K562 (cell line): ENCODE measurements at regions not wholly inside any gene's neighbourhood (a gene's known extent, or its start where the extent isn't known, plus 50 kb on each side); places are given as distances from the start of the nearest gene placed in this dataset.

Source experiments
- ATAC-seq: fragments of 200-7000 bp; cut with Tn5 transposase; 3 replicates; pipeline ENCODE4 v1.9.1; 2020; ENCODE audit warnings: moderate library complexity
- BruUV-seq: library from RNA; stranded (reverse); fragments of 400-500 nt; replicated peaks from 2 replicates; lab custom pipeline; 2021; lab: Mats Ljungman, UMichigan
- CTCF ChIA-PET: fragments of 300-600 bp; formaldehyde crosslinking; extraction: SDS; loops from one replicate; lab custom pipeline; 2021; ENCODE audit warnings: low intra/inter-chr PET ratio; lab: Yijun Ruan, JAX
- POLR2A ChIA-PET: fragments of 300-600, 350-650 bp; sonication (Branson Sonifier 250); formaldehyde crosslinking; extraction: SDS; loops from one replicate; lab custom pipeline; 2021; ENCODE audit warnings: antibody characterized with exemption, inconsistent platforms; lab: Yijun Ruan, JAX
- DNase-seq, 4 experiments: peaks; one replicate each; pipeline versions ENCODE4 v3.0.0 to v3.0.0-alpha.2; 2011 to 2018; ENCODE audit warnings: low spot score in 3 of 4, mixed read lengths in 3 of 4; ENCODE audit errors: extremely low read depth in 1 of 4
- FAIRE-seq: peaks from 2 replicates; lab custom pipeline; 2011; peaks lifted over from hg19 to GRCh38; lab: Jason Lieb, UNC
- H2AFZ ChIP-seq: 2 replicates; pipeline ENCODE4 v1.6.0; 2011; ENCODE audit warnings: low read depth, low read length, control low read depth, inconsistent platforms
- H3K27ac ChIP-seq: fragments of 200-600 bp; 3 replicates; pipeline ENCODE4 v1.8.0; 2011; ENCODE audit warnings: low read depth, mild to moderate bottlenecking, control low read depth, inconsistent platforms, low read length, moderate library complexity, mixed read lengths; ENCODE audit errors: extremely low read depth
- H3K27me3 ChIP-seq, 2 experiments: fragments of 300-600 bp in 1 of 2; 2 replicates in 1 of 2; 3 replicates in 1 of 2; pipeline versions ENCODE4 v1.6.0 to v1.8.0; 2011; ENCODE audit warnings: inconsistent platforms in 2 of 2, low read length in 2 of 2, mild to moderate bottlenecking in 1 of 2, mixed read lengths in 1 of 2, moderate library complexity in 1 of 2; ENCODE audit not compliant: control insufficient read depth in 2 of 2, insufficient read depth in 2 of 2
- H3K36me3 ChIP-seq: fragments of 300-600 bp; 3 replicates; pipeline ENCODE4 v1.8.0; 2011; ENCODE audit warnings: mild to moderate bottlenecking, low read length, inconsistent platforms; ENCODE audit not compliant: control insufficient read depth, insufficient read depth
- H3K4me1 ChIP-seq, 2 experiments: fragments of 200-600 bp in 1 of 2; replicated peaks in 1 of 2; 2 replicates in 1 of 2; 3 replicates in 1 of 2; pipeline versions ENCODE4 v1.5.1 to v1.8.0; 2011; ENCODE audit warnings: inconsistent platforms in 2 of 2, low read length in 2 of 2, mild to moderate bottlenecking in 1 of 2, mixed read lengths in 1 of 2, moderate library complexity in 1 of 2; ENCODE audit not compliant: control insufficient read depth in 2 of 2, insufficient read depth in 2 of 2
- H3K4me2 ChIP-seq: 2 replicates; pipeline ENCODE4 v1.6.1; 2011; ENCODE audit warnings: low read length, control low read depth, inconsistent platforms, mixed read lengths; ENCODE audit not compliant: insufficient read depth
- H3K4me3 ChIP-seq: fragments of 200-600 bp; sonication (generic), shearing (Covaris generic); 2 replicates; pipeline ENCODE4 v1.5.1; 2016; ENCODE audit warnings: control low read depth, inconsistent platforms
- H3K79me2 ChIP-seq: fragments of 200-600 bp; 3 replicates; pipeline ENCODE4 v1.8.0; 2011; ENCODE audit warnings: low read length, inconsistent platforms; ENCODE audit not compliant: control insufficient read depth, insufficient read depth
- H3K9ac ChIP-seq, 2 experiments: 2 replicates each; pipeline versions ENCODE4 v1.6.0 to v1.6.1; 2011; ENCODE audit warnings: low read depth in 2 of 2, low read length in 2 of 2, control low read depth in 1 of 2, inconsistent platforms in 1 of 2, mild to moderate bottlenecking in 1 of 2, mixed read lengths in 1 of 2; ENCODE audit not compliant: insufficient read depth in 1 of 2
- H3K9me1 ChIP-seq: one replicate; pipeline ENCODE4 v1.6.0; 2011; ENCODE audit warnings: inconsistent platforms, mild to moderate bottlenecking, low read length, moderate library complexity; ENCODE audit not compliant: control insufficient read depth, insufficient read depth
- H3K9me3 ChIP-seq: replicated peaks from 2 replicates; pipeline ENCODE4 v1.5.1; 2011; ENCODE audit warnings: low read depth, low read length, inconsistent platforms; ENCODE audit not compliant: control insufficient read depth, insufficient read depth
- H4K20me1 ChIP-seq: replicated peaks from 2 replicates; pipeline ENCODE4 v1.6.1; 2011; ENCODE audit warnings: low read length, inconsistent platforms, mixed read lengths; ENCODE audit not compliant: control insufficient read depth, insufficient read depth
- EGR1 ChIP-seq: fragments of 450-650 bp; conservative IDR thresholded peaks from 2 replicates; pipeline ENCODE4 v1.6.1; 2017; ENCODE audit warnings: mild to moderate bottlenecking
- ETV5 ChIP-seq: sonication (generic); formaldehyde crosslinking; IDR thresholded peaks from 2 replicates; pipeline ENCODE4 v1.4.0; 2020; ENCODE audit warnings: low read depth, mild to moderate bottlenecking, missing genetic modification reagents
- HMG20A ChIP-seq: fragments of 450-650 bp; formaldehyde crosslinking; conservative IDR thresholded peaks from 2 replicates; pipeline ENCODE4 v1.4.0; 2020; ENCODE audit warnings: mild to moderate bottlenecking, mixed read lengths
- KAT8 ChIP-seq: fragments of 450-650 bp; IDR thresholded peaks from 2 replicates; pipeline ENCODE4 v1.6.1; 2016; ENCODE audit warnings: low read depth, mild to moderate bottlenecking
- NCOA2 ChIP-seq, 2 experiments: fragments of 450-650 bp; IDR thresholded peaks; 2 replicates each; pipeline ENCODE4 v1.6.1; 2018; ENCODE audit warnings: mild to moderate bottlenecking in 2 of 2, moderate library complexity in 1 of 2; ENCODE audit not compliant: partially characterized antibody in 2 of 2
- NR2C2 ChIP-seq, 2 experiments: fragments of 200-800 bp in 1 of 2; sonication (Bioruptor generic) in 1 of 2; sonication (generic) in 1 of 2; formaldehyde crosslinking in 1 of 2; IDR thresholded peaks; 2 replicates each; pipeline versions ENCODE4 v1.6.1 to v1.8.0; 2016 to 2022; ENCODE audit warnings: mild to moderate bottlenecking in 1 of 2, missing compliant biosample characterization in 1 of 2, missing genetic modification characterization in 1 of 2, missing genetic modification reagents in 1 of 2
- POU5F1 ChIP-seq: fragments of 150-350 bp; IDR thresholded peaks from 2 replicates; pipeline ENCODE4 v1.6.1; 2014; ENCODE audit warnings: borderline replicate concordance, low read length, low read depth, mild to moderate bottlenecking; ENCODE audit not compliant: partially characterized antibody
- PTTG1 ChIP-seq: fragments of 450-650 bp; IDR thresholded peaks from 2 replicates; pipeline ENCODE4 v1.6.1; 2016; ENCODE audit warnings: low read depth, mild to moderate bottlenecking, missing genetic modification characterization, missing compliant biosample characterization
- RCOR1 ChIP-seq, 2 experiments: IDR thresholded peaks; 2 replicates each; pipeline ENCODE4 v1.6.1; 2012; ENCODE audit warnings: low read depth in 2 of 2, low read length in 2 of 2, borderline replicate concordance in 1 of 2, improper control_type of control experiment in 1 of 2
- SRSF1 ChIP-seq: fragments of 200-400 bp; formaldehyde crosslinking; IDR thresholded peaks from 2 replicates; pipeline ENCODE4 v1.6.1; 2017; ENCODE audit warnings: mild to moderate bottlenecking, low read depth, low read length, moderate library complexity
- TAF15 ChIP-seq: fragments of 200-400 bp; formaldehyde crosslinking; IDR thresholded peaks from 2 replicates; pipeline ENCODE4 v1.6.1; 2017; ENCODE audit warnings: mild to moderate bottlenecking, low read depth, low read length, moderate library complexity
- ZNF175 ChIP-seq: fragments of 200-800 bp; sonication (Bioruptor generic); IDR thresholded peaks from 2 replicates; pipeline ENCODE4 v1.6.1; 2016; ENCODE audit warnings: low read depth, mild to moderate bottlenecking, missing genetic modification characterization, missing compliant biosample characterization
- ZNF316 ChIP-seq: fragments of 450-650 bp; IDR thresholded peaks from 2 replicates; pipeline ENCODE4 v1.6.1; 2016
- WGBS: fragments of 100-300 bp; shearing (Covaris generic); methylation state at CpG from one replicate; pipeline ENCODE4 v1.1.6; 2016; ENCODE audit warnings: low coverage, mixed read lengths; ENCODE audit not compliant: insufficient coverage; ENCODE audit errors: missing lambda C conversion rate; 5-methylcytosine and 5-hydroxymethylcytosine counted together
- in situ Hi-C: fragments of 300-500 bp; cut with MboI; formaldehyde crosslinking; loops from 4 replicates; pipeline ENCODE4 v1.15.0; 2018; ENCODE audit warnings: inconsistent platforms, mixed read lengths
- intact Hi-C: fragments of 100-400 bp; cut with micrococcal nuclease; formaldehyde crosslinking; loops from 2 replicates; pipeline ENCODE4 v1.14.2; 2022
- TF ChIP-seq, protein P1 (sequence below): IDR thresholded peaks from 3 replicates; pipeline ENCODE4 v1.6.1; 2011; ENCODE audit warnings: borderline replicate concordance, mild to moderate bottlenecking; ENCODE audit not compliant: insufficient read length, insufficient read depth
- TF ChIP-seq, protein P2 (sequence below): fragments of 450-650 bp; formaldehyde crosslinking; IDR thresholded peaks from 2 replicates; pipeline ENCODE4 v1.4.0; 2022; ENCODE audit warnings: mild to moderate bottlenecking, moderate library complexity
- TF ChIP-seq, protein P3 (sequence below): fragments of 450-650 bp; IDR thresholded peaks from 2 replicates; pipeline ENCODE4 v1.6.1; 2016; ENCODE audit warnings: low read depth, mild to moderate bottlenecking, moderate library complexity

DNA sequence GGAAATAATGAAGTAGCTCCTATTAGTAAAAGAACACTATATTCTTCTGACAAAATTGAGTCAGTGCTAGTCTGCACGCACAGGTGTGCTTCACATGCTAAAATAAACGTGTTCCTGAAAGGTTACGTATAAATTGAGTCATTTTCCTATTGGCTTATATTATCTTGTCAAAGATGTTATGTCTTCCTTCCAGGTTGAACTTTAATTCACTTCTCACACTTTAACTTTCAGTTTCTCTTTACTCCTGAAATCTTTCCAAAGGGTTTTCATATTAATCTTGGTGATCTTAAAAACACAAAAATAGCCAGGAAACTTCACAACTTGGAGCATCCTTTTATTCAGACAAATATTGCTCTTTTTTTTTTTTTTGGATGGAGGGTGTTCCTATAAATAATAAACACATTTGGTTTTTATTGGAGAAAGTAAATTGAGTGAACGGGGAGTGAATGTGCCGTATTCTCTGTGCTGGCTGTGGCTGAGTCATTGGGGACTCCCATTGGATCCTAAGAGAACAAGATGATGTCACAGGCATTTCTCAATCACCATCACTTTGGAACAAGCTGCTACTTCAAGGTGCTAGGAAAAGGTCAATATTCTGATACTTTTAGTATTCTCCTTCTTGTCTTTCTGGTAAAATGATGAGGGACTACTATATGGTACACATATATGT, 150.2 kb upstream of the SPATS2L start (continued):
- TF ChIP-seq ZNF175 (CRISPR knock-in tag) = no peak

DNA sequence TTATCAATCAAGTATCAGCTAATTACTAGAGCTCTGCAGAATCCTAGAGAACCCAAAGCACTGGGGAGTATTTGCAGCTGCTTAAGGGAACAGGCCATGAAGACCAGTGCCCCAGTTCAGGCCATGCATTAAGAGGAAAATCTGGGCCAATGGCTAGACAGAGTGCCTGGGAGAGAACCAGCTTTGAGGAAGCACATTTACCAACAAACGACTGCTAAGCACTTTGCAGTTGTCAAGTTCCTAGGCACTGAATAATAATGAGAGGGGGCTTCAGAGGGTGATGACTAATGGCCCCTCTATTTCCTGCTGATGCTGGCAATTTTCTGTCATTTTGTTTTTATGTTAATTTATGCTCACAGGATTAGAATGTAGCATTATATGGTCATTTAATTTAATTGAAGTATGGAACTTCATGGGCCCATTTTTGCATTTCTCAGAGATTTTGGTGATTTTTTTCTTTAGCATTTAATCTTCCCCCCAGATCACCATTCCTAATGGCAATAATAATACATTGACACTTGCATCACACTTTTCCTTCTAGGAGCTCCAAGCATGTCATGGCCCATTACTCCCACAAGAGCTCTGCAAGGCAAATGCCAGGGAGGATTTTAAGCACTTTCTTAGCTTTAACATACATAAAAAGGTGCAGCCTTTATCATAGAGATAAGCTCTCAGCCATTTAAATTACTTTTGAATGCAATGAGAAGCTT, 147.7 kb upstream of the SPATS2L start:
- H3K4me1 ChIP-seq = peaks cover 0 to 7% of the 10 kb centered on the region in 2 experiments; a peak in 1 of 5 replicates
- intact Hi-C loops (no loop called here), in situ Hi-C loops (no loop called here)
- no peaks in the 10 kb centered on the region for H3K79me2 ChIP-seq
- H3K4me3 ChIP-seq = no peak overlapping the region
- no peak overlapping the region for H3K9ac ChIP-seq
- DNase-seq = no peak
- POLR2A ChIA-PET = no interaction called here
- H3K4me2 ChIP-seq = no peak overlapping the region
- no peaks in the 10 kb centered on the region for H3K9me1 ChIP-seq
- H2AFZ ChIP-seq = no peak overlapping the region
- WGBS = 38% methylated on average over 1 of the region's 1 CpG
- FAIRE-seq = no peak
- no TSS peak for BruUV-seq
- H3K27ac ChIP-seq = no peak overlapping the region
- no peaks in the 10 kb centered on the region for H4K20me1 ChIP-seq
- H3K36me3 ChIP-seq = no peaks in the 10 kb centered on the region
- no peak for ATAC-seq
- H3K9me3 ChIP-seq = no peaks in the 10 kb centered on the region
- CTCF ChIA-PET = no interaction called here
- no peaks in the 10 kb centered on the region for H3K27me3 ChIP-seq
- no peak for TF ChIP-seq HMG20A (CRISPR knock-in tag)
- TF ChIP-seq, protein P1, sequence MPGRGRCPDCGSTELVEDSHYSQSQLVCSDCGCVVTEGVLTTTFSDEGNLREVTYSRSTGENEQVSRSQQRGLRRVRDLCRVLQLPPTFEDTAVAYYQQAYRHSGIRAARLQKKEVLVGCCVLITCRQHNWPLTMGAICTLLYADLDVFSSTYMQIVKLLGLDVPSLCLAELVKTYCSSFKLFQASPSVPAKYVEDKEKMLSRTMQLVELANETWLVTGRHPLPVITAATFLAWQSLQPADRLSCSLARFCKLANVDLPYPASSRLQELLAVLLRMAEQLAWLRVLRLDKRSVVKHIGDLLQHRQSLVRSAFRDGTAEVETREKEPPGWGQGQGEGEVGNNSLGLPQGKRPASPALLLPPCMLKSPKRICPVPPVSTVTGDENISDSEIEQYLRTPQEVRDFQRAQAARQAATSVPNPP = no peak
- TF ChIP-seq, protein P2, sequence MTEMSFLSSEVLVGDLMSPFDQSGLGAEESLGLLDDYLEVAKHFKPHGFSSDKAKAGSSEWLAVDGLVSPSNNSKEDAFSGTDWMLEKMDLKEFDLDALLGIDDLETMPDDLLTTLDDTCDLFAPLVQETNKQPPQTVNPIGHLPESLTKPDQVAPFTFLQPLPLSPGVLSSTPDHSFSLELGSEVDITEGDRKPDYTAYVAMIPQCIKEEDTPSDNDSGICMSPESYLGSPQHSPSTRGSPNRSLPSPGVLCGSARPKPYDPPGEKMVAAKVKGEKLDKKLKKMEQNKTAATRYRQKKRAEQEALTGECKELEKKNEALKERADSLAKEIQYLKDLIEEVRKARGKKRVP (CRISPR knock-in tag) = no peak
- TF ChIP-seq POU5F1 = no peak
- no peak for TF ChIP-seq RCOR1 (IDR thresholded peaks at IDR 0.05; ENCODE audit: borderline replicate concordance in 1 of 2, low read depth in 2 of 2, low read length in 2 of 2)
- no peak for TF ChIP-seq KAT8
- no peak for TF ChIP-seq ETV5 (CRISPR knock-in tag)
- no peak for TF ChIP-seq NR2C2 (CRISPR knock-in tag; IDR thresholded peaks at IDR 0.05)
- TF ChIP-seq NR2C2 (tag; IDR thresholded peaks at IDR 0.05) = no peak
- TF ChIP-seq SRSF1 = no peak
- no peak for TF ChIP-seq PTTG1 (tag)
- TF ChIP-seq ZNF316 = no peak
- TF ChIP-seq, protein P3, sequence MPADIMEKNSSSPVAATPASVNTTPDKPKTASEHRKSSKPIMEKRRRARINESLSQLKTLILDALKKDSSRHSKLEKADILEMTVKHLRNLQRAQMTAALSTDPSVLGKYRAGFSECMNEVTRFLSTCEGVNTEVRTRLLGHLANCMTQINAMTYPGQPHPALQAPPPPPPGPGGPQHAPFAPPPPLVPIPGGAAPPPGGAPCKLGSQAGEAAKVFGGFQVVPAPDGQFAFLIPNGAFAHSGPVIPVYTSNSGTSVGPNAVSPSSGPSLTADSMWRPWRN = no peak
- TF ChIP-seq TAF15 = no peak
- TF ChIP-seq NCOA2 (IDR thresholded peaks at IDR 0.05; ENCODE audit: partially characterized antibody in 2 of 2) = no peak
- TF ChIP-seq EGR1 = no peak
- no peak for TF ChIP-seq ZNF175 (CRISPR knock-in tag)
